ENCODE measurements at regions not wholly inside any gene's neighbourhood (a gene's known extent, or its start where the extent isn't known, plus 50 kb on each side); places are given as distances from the start of the nearest gene placed in this dataset.

- FAIRE-seq (no peak), DNase-seq (ENCODE audit: extremely low spot score, insufficient read length, low read depth) (no peak)
Observed at GRCh38 chr2:236951830-236952475, 133.7 kb upstream of the COPS8 start.

- DNase-seq (ENCODE audit: extremely low spot score, insufficient read length, low read depth) (no peak), FAIRE-seq (no peak)
Observed at GRCh38 chr2:236954641-236955040, 131.0 kb upstream of the COPS8 start.

- DNase-seq (ENCODE audit: extremely low spot score, insufficient read length, low read depth), result no peak
- FAIRE-seq, result no peak
Observed at GRCh38 chr2:236955521-236956030, 130.1 kb upstream of the COPS8 start.

- DNase-seq (ENCODE audit: extremely low spot score, insufficient read length, low read depth), result no peak
- FAIRE-seq, result no peak
Observed at GRCh38 chr2:236956031-236956618, 129.6 kb upstream of the COPS8 start.

GRCh38 chr2:236956641-236957040 lies 129.0 kb upstream of the COPS8 start:
- FAIRE-seq (no peak), DNase-seq (ENCODE audit: extremely low spot score, insufficient read length, low read depth) (no peak)

GRCh38 chr2:236959036-236959435 lies 126.7 kb upstream of the COPS8 start:
- no peak for DNase-seq (ENCODE audit: extremely low spot score, insufficient read length, low read depth)
- FAIRE-seq, result no peak

GRCh38 chr2:236959876-236960275 lies 125.8 kb upstream of the COPS8 start:
- no peak for FAIRE-seq
- DNase-seq (ENCODE audit: extremely low spot score, insufficient read length, low read depth), result no peak

GRCh38 chr2:236960531-236960930 lies 125.2 kb upstream of the COPS8 start:
- FAIRE-seq (no peak), DNase-seq (ENCODE audit: extremely low spot score, insufficient read length, low read depth) (no peak)

GRCh38 chr2:236962816-236963215 lies 122.9 kb upstream of the COPS8 start:
- DNase-seq (ENCODE audit: extremely low spot score, insufficient read length, low read depth) (no peak), FAIRE-seq (no peak)

- FAIRE-seq (no peak), DNase-seq (ENCODE audit: extremely low spot score, insufficient read length, low read depth) (no peak)
Observed at GRCh38 chr2:236963631-236964182, 122.0 kb upstream of the COPS8 start.

GRCh38 chr2:236964291-236964690 lies 121.4 kb upstream of the COPS8 start:
- no peak for FAIRE-seq
- no peak for DNase-seq (ENCODE audit: extremely low spot score, insufficient read length, low read depth)

- FAIRE-seq (no peak), DNase-seq (ENCODE audit: extremely low spot score, insufficient read length, low read depth) (no peak)
Observed at GRCh38 chr2:236965021-236965840, 120.5 kb upstream of the COPS8 start.

GRCh38 chr2:236965841-236966096 lies 119.9 kb upstream of the COPS8 start:
- no peak for FAIRE-seq
- no peak for DNase-seq (ENCODE audit: extremely low spot score, insufficient read length, low read depth)

- FAIRE-seq, result no peak
Observed at GRCh38 chr2:236967499-236967783, 118.2 kb upstream of the COPS8 start.

GRCh38 chr2:236968101-236968879 lies 117.4 kb upstream of the COPS8 start:
- DNase-seq (ENCODE audit: extremely low spot score, insufficient read length, low read depth), result peak; percentile 25
- FAIRE-seq, result peak; percentile 90

More at GRCh38 chr2:236967499-236967783, 118.2 kb upstream of the COPS8 start:
- no peak for DNase-seq (ENCODE audit: extremely low spot score, insufficient read length, low read depth)

GRCh38 chr2:236968880-236969534 lies 116.7 kb upstream of the COPS8 start:
- no peak for FAIRE-seq
- no peak for DNase-seq (ENCODE audit: extremely low spot score, insufficient read length, low read depth)

- DNase-seq (ENCODE audit: extremely low spot score, insufficient read length, low read depth), result no peak
- FAIRE-seq, result no peak
Observed at GRCh38 chr2:236969767-236970655, 115.7 kb upstream of the COPS8 start.

GRCh38 chr2:236970656-236971010 lies 115.1 kb upstream of the COPS8 start:
- no peak for FAIRE-seq

More at GRCh38 chr2:236970656-236971010, 115.1 kb upstream of the COPS8 start:
- no peak for DNase-seq (ENCODE audit: extremely low spot score, insufficient read length, low read depth)

Measured in GM18507 (cell line).